Epithelial cell of prostate (primary cell): ENCODE measurements at regions not wholly inside any gene's neighbourhood (a gene's known extent, or its start where the extent isn't known, plus 50 kb on each side); places are given as distances from the start of the nearest gene placed in this dataset.
"Not testable (repeated sequence)": the region's sequence is repeated elsewhere in the genome, so short reads cannot be mapped to it uniquely, and the experiment has no call there.

Experiments
- DNase-seq: peaks from one replicate; pipeline ENCODE4 v3.0.0-alpha.2; 2011; ENCODE audit warnings: low read depth, low spot score
- H3K27ac ChIP-seq: fragments of 450-650 bp; 2 replicates; pipeline ENCODE4 v1.5.1; 2017; ENCODE audit warnings: mild to moderate bottlenecking

- no peak for DNase-seq
These were observed 912.2 kb upstream of the ADGRB3 start for GRCh38 chr6:67722861-67723261.

GRCh38 chr6:67717281-67717680 is 917.8 kb upstream of the ADGRB3 start:
- no peak for DNase-seq
- no peak overlapping the region for H3K27ac ChIP-seq

More at GRCh38 chr6:67722861-67723261, 912.2 kb upstream of the ADGRB3 start:
- no peak overlapping the region for H3K27ac ChIP-seq

- H3K27ac ChIP-seq: no peak overlapping the region
- DNase-seq: no peak
These were observed 928.7 kb upstream of the ADGRB3 start for GRCh38 chr6:67706388-67706787.

- no peak overlapping the region for H3K27ac ChIP-seq
- DNase-seq: no peak
These were observed 936.5 kb upstream of the ADGRB3 start for GRCh38 chr6:67698534-67698933.

GRCh38 chr6:67694127-67694526 is 941.0 kb upstream of the ADGRB3 start:
- H3K27ac ChIP-seq: no peak overlapping the region
- no peak for DNase-seq

GRCh38 chr6:67689329-67689728 is 945.8 kb upstream of the ADGRB3 start:
- DNase-seq: no peak
- H3K27ac ChIP-seq: no peak overlapping the region

GRCh38 chr6:67687396-67687795 is 947.7 kb upstream of the ADGRB3 start:
- DNase-seq: no peak

GRCh38 chr6:67686225-67686624 is 948.9 kb upstream of the ADGRB3 start:
- DNase-seq, H3K27ac ChIP-seq: not testable (repeated sequence)

More at GRCh38 chr6:67687396-67687795, 947.7 kb upstream of the ADGRB3 start:
- no peak overlapping the region for H3K27ac ChIP-seq

GRCh38 chr6:67683960-67684359 is 951.1 kb upstream of the ADGRB3 start:
- no peak for DNase-seq
- H3K27ac ChIP-seq: no peak overlapping the region

GRCh38 chr6:67680297-67680932 is 954.7 kb upstream of the ADGRB3 start:
- no peak for DNase-seq
- no peak overlapping the region for H3K27ac ChIP-seq

GRCh38 chr6:67679566-67680296 is 955.4 kb upstream of the ADGRB3 start:
- DNase-seq: no peak
- no peak overlapping the region for H3K27ac ChIP-seq

GRCh38 chr6:67676892-67677291 is 958.2 kb upstream of the ADGRB3 start:
- DNase-seq: no peak

GRCh38 chr6:67667637-67668422 is 967.3 kb upstream of the ADGRB3 start:
- no peak for DNase-seq
- no peak overlapping the region for H3K27ac ChIP-seq

More at GRCh38 chr6:67676892-67677291, 958.2 kb upstream of the ADGRB3 start:
- H3K27ac ChIP-seq: no peak overlapping the region

GRCh38 chr6:67666177-67666964 is 968.7 kb upstream of the ADGRB3 start:
- no peak for DNase-seq
- no peak overlapping the region for H3K27ac ChIP-seq

GRCh38 chr6:67664942-67665341 is 970.1 kb upstream of the ADGRB3 start:
- no peak overlapping the region for H3K27ac ChIP-seq
- DNase-seq: no peak

- no peak overlapping the region for H3K27ac ChIP-seq
- no peak for DNase-seq
These were observed 971.8 kb upstream of the ADGRB3 start for GRCh38 chr6:67663105-67663895.

- H3K27ac ChIP-seq: no peak overlapping the region
- DNase-seq: no peak
These were observed 981.5 kb upstream of the ADGRB3 start for GRCh38 chr6:67653561-67653960.

- H3K27ac ChIP-seq: no peak overlapping the region
- no peak for DNase-seq
These were observed 988.5 kb upstream of the ADGRB3 start for GRCh38 chr6:67646550-67646949.

GRCh38 chr6:67643281-67643680 is 991.8 kb upstream of the ADGRB3 start:
- no peak overlapping the region for H3K27ac ChIP-seq
- DNase-seq: no peak
